NB4 (cell line): ENCODE measurements at regions not wholly inside any gene's neighbourhood (a gene's known extent, or its start where the extent isn't known, plus 50 kb on each side); places are given as distances from the start of the nearest gene placed in this dataset.

Experiments
- DNase-seq: peaks from one replicate; pipeline ENCODE4 v3.0.0; 2010; ENCODE audit warnings: low read depth
- H3K4me3 ChIP-seq: one replicate; pipeline ENCODE4 v1.5.1; 2011; ENCODE audit warnings: mild to moderate bottlenecking, low read depth, low read length, moderate library complexity
- CTCF ChIP-seq: IDR thresholded peaks from one replicate; pipeline ENCODE4 v1.5.1; 2012; ENCODE audit warnings: low read depth, low read length
- MYC ChIP-seq: IDR thresholded peaks from 2 replicates; pipeline ENCODE4 v1.6.1; 2011; ENCODE audit warnings: low read depth, low read length
- POLR2A ChIP-seq: IDR thresholded peaks from 2 replicates; pipeline ENCODE4 v1.6.1; 2011; ENCODE audit warnings: mild to moderate bottlenecking; ENCODE audit not compliant: insufficient read length; ENCODE audit errors: extremely low read depth
- TF ChIP-seq, protein P1 (sequence below): IDR thresholded peaks from 2 replicates; pipeline ENCODE4 v1.6.1; 2011; ENCODE audit warnings: low read depth, low read length

GRCh38 chr4:161010227-161010626 is 1153.6 kb downstream of the FSTL5 start:
- no peak for TF ChIP-seq CTCF
- no peak for TF ChIP-seq POLR2A
- no peak for TF ChIP-seq MYC
- TF ChIP-seq, protein P1, sequence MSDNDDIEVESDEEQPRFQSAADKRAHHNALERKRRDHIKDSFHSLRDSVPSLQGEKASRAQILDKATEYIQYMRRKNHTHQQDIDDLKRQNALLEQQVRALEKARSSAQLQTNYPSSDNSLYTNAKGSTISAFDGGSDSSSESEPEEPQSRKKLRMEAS, result no peak
- no peak for DNase-seq
- H3K4me3 ChIP-seq, result no peak overlapping the region
